ENCODE measurements at regions not wholly inside any gene's neighbourhood (a gene's known extent, or its start where the extent isn't known, plus 50 kb on each side); places are given as distances from the start of the nearest gene placed in this dataset.

GRCh38 chr13:95437561-95437960 is 115.0 kb upstream of the CLDN10 start:
- no peak for TF ChIP-seq GABPA (tag; conservative IDR thresholded peaks at IDR 0.05; ENCODE audit: low read depth)
- TF ChIP-seq PHF20 (IDR thresholded peaks at IDR 0.05; ENCODE audit: partially characterized antibody): no peak
- TF ChIP-seq GTF2F1 (IDR thresholded peaks at IDR 0.05; ENCODE audit: low read depth, low read length): no peak
- TF ChIP-seq GATAD2B (IDR thresholded peaks at IDR 0.05; ENCODE audit: borderline replicate concordance): no peak
- no peak for TF ChIP-seq CHD4 (IDR thresholded peaks at IDR 0.05; ENCODE audit: insufficient read depth, insufficient replicate concordance, low read depth, low read length, poor library complexity, severe bottlenecking)
- no peak for TF ChIP-seq NR2C2 (CRISPR knock-in tag; IDR thresholded peaks at IDR 0.05)
- TF ChIP-seq NR2C2 (tag; IDR thresholded peaks at IDR 0.05): peak; percentile 36; the same call in 1 of the 2 replicates
- TF ChIP-seq AFF4 (CRISPR knock-in tag; IDR thresholded peaks at IDR 0.05): no peak
- TF ChIP-seq BRD9 (IDR thresholded peaks at IDR 0.05; ENCODE audit: low read depth, partially characterized antibody): no peak
